H9 (cell line): ENCODE measurements at regions not wholly inside any gene's neighbourhood (a gene's known extent, or its start where the extent isn't known, plus 50 kb on each side); places are given as distances from the start of the nearest gene placed in this dataset.

Experiments
- DNase-seq: peaks from one replicate; pipeline ENCODE4 v3.0.0-alpha.2; 2017
- H2AFZ ChIP-seq: one replicate; pipeline ENCODE4 v1.6.1; 2013; ENCODE audit warnings: mild to moderate bottlenecking, low read length, control low read depth, moderate library complexity
- H2AK5ac ChIP-seq: 2 replicates; pipeline ENCODE4 v1.6.1; 2013; ENCODE audit warnings: low read length, control low read depth, mixed read lengths; ENCODE audit not compliant: insufficient read length
- H2BK120ac ChIP-seq: one replicate; pipeline ENCODE4 v1.6.1; 2013; ENCODE audit warnings: low read depth, mild to moderate bottlenecking, low read length, control low read depth, inconsistent platforms; ENCODE audit not compliant: poor library complexity, severe bottlenecking
- H2BK12ac ChIP-seq: 2 replicates; pipeline ENCODE4 v1.6.1; 2013; ENCODE audit warnings: low read length, control low read depth, mixed read lengths, low read depth; ENCODE audit not compliant: insufficient read length
- H2BK15ac ChIP-seq: 2 replicates; pipeline ENCODE4 v1.6.1; 2013; ENCODE audit warnings: low read depth, low read length, control low read depth
- H2BK20ac ChIP-seq: one replicate; pipeline ENCODE4 v1.6.1; 2013; ENCODE audit warnings: low read depth, mild to moderate bottlenecking, low read length, control low read depth, inconsistent platforms; ENCODE audit not compliant: poor library complexity, severe bottlenecking
- H2BK5ac ChIP-seq: 2 replicates; pipeline ENCODE4 v1.6.1; 2013; ENCODE audit warnings: low read length, control low read depth, mixed read lengths; ENCODE audit not compliant: insufficient read length
- H3K14ac ChIP-seq: 2 replicates; pipeline ENCODE4 v1.6.1; 2013; ENCODE audit warnings: low read length, control low read depth; ENCODE audit not compliant: insufficient read depth
- H3K18ac ChIP-seq: 2 replicates; pipeline ENCODE4 v1.6.1; 2013; ENCODE audit warnings: low read depth, mild to moderate bottlenecking, mixed read lengths, low read length, control low read depth; ENCODE audit not compliant: insufficient read length
- H3K23ac ChIP-seq: 2 replicates; pipeline ENCODE4 v1.6.1; 2013; ENCODE audit warnings: low read length, control low read depth, mixed read lengths, low read depth; ENCODE audit not compliant: insufficient read length
- H3K23me2 ChIP-seq: 2 replicates; pipeline ENCODE4 v1.6.1; 2013; ENCODE audit warnings: low read depth, mild to moderate bottlenecking, mixed read lengths, low read length, control low read depth; ENCODE audit not compliant: insufficient read length, poor library complexity, severe bottlenecking
- H3K27ac ChIP-seq: 2 replicates; pipeline ENCODE4 v1.5.1; 2013; ENCODE audit warnings: low read length, control low read depth, mixed read lengths, low read depth; ENCODE audit not compliant: insufficient read length
- H3K27me3 ChIP-seq: 2 replicates; pipeline ENCODE4 v1.6.1; 2013; ENCODE audit warnings: low read length, control low read depth, inconsistent platforms; ENCODE audit not compliant: insufficient read depth
- H3K4ac ChIP-seq: 2 replicates; pipeline ENCODE4 v1.6.1; 2013; ENCODE audit warnings: low read depth, mild to moderate bottlenecking, control low read depth, inconsistent platforms, low read length, moderate library complexity
- H3K4me1 ChIP-seq: 2 replicates; pipeline ENCODE4 v1.6.1; 2013; ENCODE audit warnings: low read length, control low read depth, inconsistent platforms; ENCODE audit not compliant: insufficient read depth
- H3K4me2 ChIP-seq: 2 replicates; pipeline ENCODE4 v1.6.1; 2013; ENCODE audit warnings: low read length, control low read depth, mixed read lengths; ENCODE audit not compliant: insufficient read length, insufficient read depth
- H3K56ac ChIP-seq: 2 replicates; pipeline ENCODE4 v1.6.1; 2013; ENCODE audit warnings: low read depth, mild to moderate bottlenecking, mixed read lengths, low read length, control low read depth; ENCODE audit not compliant: insufficient read length
- H3K79me1 ChIP-seq: 2 replicates; pipeline ENCODE4 v1.6.1; 2013; ENCODE audit warnings: low read depth, mild to moderate bottlenecking, moderate library complexity, low read length, control low read depth, inconsistent platforms; ENCODE audit not compliant: insufficient read depth, poor library complexity, severe bottlenecking
- H3K79me2 ChIP-seq: 2 replicates; pipeline ENCODE4 v1.6.1; 2013; ENCODE audit warnings: low read length, control low read depth, inconsistent platforms; ENCODE audit not compliant: insufficient read depth
- H3K9ac ChIP-seq: 2 replicates; pipeline ENCODE4 v1.6.1; 2013; ENCODE audit warnings: low read length, control low read depth, mixed read lengths; ENCODE audit not compliant: insufficient read length; ENCODE audit errors: extremely low read depth
- H3K9me3 ChIP-seq: one replicate; pipeline ENCODE4 v1.6.1; 2013; ENCODE audit warnings: low read depth, low read length, inconsistent platforms; ENCODE audit not compliant: control insufficient read depth
- H3T11ph ChIP-seq: one replicate; pipeline ENCODE4 v1.6.1; 2013; ENCODE audit warnings: mild to moderate bottlenecking, low read length, control low read depth, inconsistent platforms
- H4K20me1 ChIP-seq: one replicate; pipeline ENCODE4 v1.6.1; 2013; ENCODE audit not compliant: control insufficient read depth, insufficient read length, insufficient read depth
- H4K5ac ChIP-seq: 2 replicates; pipeline ENCODE4 v1.6.1; 2013; ENCODE audit warnings: low read depth, mild to moderate bottlenecking, mixed read lengths, low read length, control low read depth; ENCODE audit not compliant: insufficient read length
- H4K8ac ChIP-seq: replicated peaks from 2 replicates; pipeline ENCODE4 v1.6.1; 2013; ENCODE audit warnings: low read length, control low read depth, mixed read lengths, low read depth; ENCODE audit not compliant: insufficient read length
- H4K91ac ChIP-seq: 2 replicates; pipeline ENCODE4 v1.6.1; 2013; ENCODE audit warnings: low read depth, mild to moderate bottlenecking, moderate library complexity, mixed read lengths, low read length, control low read depth; ENCODE audit not compliant: insufficient read length
- H3K27ac Mint-ChIP-seq, 3 experiments: 2 replicates in 2 of 3; 3 replicates in 1 of 3; pipeline ENCODE4 v1.8.0; 2020 to 2021; ENCODE audit warnings: mixed read lengths in 3 of 3, mild to moderate bottlenecking in 1 of 3, moderate library complexity in 1 of 3
- H3K27me3 Mint-ChIP-seq: 2 replicates; pipeline ENCODE4 v1.8.0; 2021; ENCODE audit warnings: low read depth, mild to moderate bottlenecking, moderate library complexity, mixed read lengths
- H3K36me3 Mint-ChIP-seq, 3 experiments: 2 replicates in 2 of 3; 3 replicates in 1 of 3; pipeline ENCODE4 v1.8.0; 2020 to 2021; ENCODE audit warnings: low read depth in 3 of 3, mixed read lengths in 3 of 3; ENCODE audit not compliant: insufficient read depth in 1 of 3
- H3K4me1 Mint-ChIP-seq, 2 experiments: 2 replicates each; pipeline ENCODE4 v1.8.0; 2020; ENCODE audit warnings: mixed read lengths in 2 of 2
- H3K4me3 Mint-ChIP-seq, 2 experiments: 2 replicates in 1 of 2; 3 replicates in 1 of 2; pipeline ENCODE4 v1.8.0; 2020 to 2021; ENCODE audit warnings: mild to moderate bottlenecking in 2 of 2, mixed read lengths in 2 of 2, moderate library complexity in 1 of 2
- H3K9me3 Mint-ChIP-seq, 2 experiments: 2 replicates in 1 of 2; 3 replicates in 1 of 2; pipeline ENCODE4 v1.8.0; 2020; ENCODE audit warnings: mild to moderate bottlenecking in 2 of 2, mixed read lengths in 2 of 2, moderate library complexity in 1 of 2
- WGBS: extraction: QIAGEN DNeasy Blood & Tissue Kit; methylation state at CpG from one replicate; pipeline ENCODE4 v1.1.7; 2013; ENCODE audit warnings: missing lambda C conversion rate, low lambda C conversion rate, mixed read lengths; ENCODE audit not compliant: insufficient read length; ENCODE audit errors: extremely low coverage; 5-methylcytosine and 5-hydroxymethylcytosine counted together
- TF ChIP-seq, protein P1 (sequence below): fragments of 200-600 bp; sonication (generic); conservative IDR thresholded peaks from 3 replicates; pipeline ENCODE4 v1.8.0; 2021; ENCODE audit warnings: antibody characterized with exemption, mild to moderate bottlenecking

DNA sequence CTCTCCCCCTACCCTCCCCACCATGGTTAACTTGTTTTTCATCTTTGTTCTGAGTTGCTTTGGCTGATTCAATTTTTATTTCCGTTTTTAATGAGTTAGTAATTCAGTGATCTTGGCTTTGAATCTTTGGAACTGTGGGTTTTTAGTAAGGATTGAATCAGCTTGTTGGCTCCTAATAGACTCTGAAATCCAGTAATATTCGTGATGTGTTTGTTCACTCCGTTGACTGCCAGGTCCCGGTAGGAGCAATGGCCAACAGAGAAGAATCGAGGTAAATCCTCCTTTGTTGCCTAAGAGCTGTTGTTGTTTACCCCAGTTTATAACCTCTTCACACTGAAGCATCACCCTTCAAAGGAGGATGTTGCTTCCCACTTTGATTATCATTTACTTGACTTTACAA, 92.7 kb downstream of the PCSK1 start:
- Histone ChIP-seq H3T11ph (no peak overlapping the region), H2BK20ac (no peak overlapping the region), H4K20me1 (no peaks in the 10 kb centered on the region), H3K9ac (no peak overlapping the region), H4K91ac (no peak overlapping the region), H3K27ac (no peak overlapping the region), H3K56ac (no peak overlapping the region), H2AFZ (no peak overlapping the region), H4K5ac (no peak overlapping the region), H3K27me3 (no peaks in the 10 kb centered on the region), H3K4me1 (no peaks in the 10 kb centered on the region), H3K14ac (no peak overlapping the region), H2BK15ac (no peak overlapping the region), H2BK120ac (no peak overlapping the region), H3K18ac (no peak overlapping the region), H4K8ac (no peak overlapping the region), H3K4ac (no peak overlapping the region), H3K9me3 (no peaks in the 10 kb centered on the region), H2BK12ac (no peak overlapping the region), H3K79me1 (no peaks in the 10 kb centered on the region), H2BK5ac (no peak overlapping the region), H3K79me2 (no peaks in the 10 kb centered on the region), H3K23ac (no peak overlapping the region), H3K4me2 (no peak overlapping the region), H3K23me2 (no peaks in the 10 kb centered on the region), H2AK5ac (no peak overlapping the region)
- H3K36me3 Mint-ChIP-seq, result no peaks in the 10 kb centered on the region
- no peak overlapping the region for H3K4me3 Mint-ChIP-seq
- TF ChIP-seq, protein P1, sequence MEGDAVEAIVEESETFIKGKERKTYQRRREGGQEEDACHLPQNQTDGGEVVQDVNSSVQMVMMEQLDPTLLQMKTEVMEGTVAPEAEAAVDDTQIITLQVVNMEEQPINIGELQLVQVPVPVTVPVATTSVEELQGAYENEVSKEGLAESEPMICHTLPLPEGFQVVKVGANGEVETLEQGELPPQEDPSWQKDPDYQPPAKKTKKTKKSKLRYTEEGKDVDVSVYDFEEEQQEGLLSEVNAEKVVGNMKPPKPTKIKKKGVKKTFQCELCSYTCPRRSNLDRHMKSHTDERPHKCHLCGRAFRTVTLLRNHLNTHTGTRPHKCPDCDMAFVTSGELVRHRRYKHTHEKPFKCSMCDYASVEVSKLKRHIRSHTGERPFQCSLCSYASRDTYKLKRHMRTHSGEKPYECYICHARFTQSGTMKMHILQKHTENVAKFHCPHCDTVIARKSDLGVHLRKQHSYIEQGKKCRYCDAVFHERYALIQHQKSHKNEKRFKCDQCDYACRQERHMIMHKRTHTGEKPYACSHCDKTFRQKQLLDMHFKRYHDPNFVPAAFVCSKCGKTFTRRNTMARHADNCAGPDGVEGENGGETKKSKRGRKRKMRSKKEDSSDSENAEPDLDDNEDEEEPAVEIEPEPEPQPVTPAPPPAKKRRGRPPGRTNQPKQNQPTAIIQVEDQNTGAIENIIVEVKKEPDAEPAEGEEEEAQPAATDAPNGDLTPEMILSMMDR, result no peak
- H3K9me3 Mint-ChIP-seq, result no peaks in the 10 kb centered on the region
- H3K27ac Mint-ChIP-seq, result 0 out of 7 replicates have a peak overlapping the region, but pooled peaks of 1 of the 3 experiments have one; percentile 39
- H3K27me3 Mint-ChIP-seq, result no peaks in the 10 kb centered on the region
- peaks cover 8 to 11% of the 10 kb centered on the region in 2 experiments for H3K4me1 Mint-ChIP-seq
- DNase-seq, result no peak
- no CpG with 5 or more reads among the region's 5 CpGs for WGBS
